KBM-7 (cell line): ENCODE measurements at regions not wholly inside any gene's neighbourhood (a gene's known extent, or its start where the extent isn't known, plus 50 kb on each side); places are given as distances from the start of the nearest gene placed in this dataset.
"Not testable (repeated sequence)": the region's sequence is repeated elsewhere in the genome, so short reads cannot be mapped to it uniquely, and the experiment has no call there.

Source experiments
- DNase-seq: peaks from one replicate; pipeline ENCODE4 v3.0.0-alpha.2; 2015
- in situ Hi-C: fragments of 300-500 bp; cut with MboI; formaldehyde crosslinking; loops from 2 replicates; pipeline ENCODE4 v1.14.3; 2020; ENCODE audit warnings: low sequenced_read_pairs, low pct_unique_long_range_greater_than_20kb, mixed read lengths

DNA sequence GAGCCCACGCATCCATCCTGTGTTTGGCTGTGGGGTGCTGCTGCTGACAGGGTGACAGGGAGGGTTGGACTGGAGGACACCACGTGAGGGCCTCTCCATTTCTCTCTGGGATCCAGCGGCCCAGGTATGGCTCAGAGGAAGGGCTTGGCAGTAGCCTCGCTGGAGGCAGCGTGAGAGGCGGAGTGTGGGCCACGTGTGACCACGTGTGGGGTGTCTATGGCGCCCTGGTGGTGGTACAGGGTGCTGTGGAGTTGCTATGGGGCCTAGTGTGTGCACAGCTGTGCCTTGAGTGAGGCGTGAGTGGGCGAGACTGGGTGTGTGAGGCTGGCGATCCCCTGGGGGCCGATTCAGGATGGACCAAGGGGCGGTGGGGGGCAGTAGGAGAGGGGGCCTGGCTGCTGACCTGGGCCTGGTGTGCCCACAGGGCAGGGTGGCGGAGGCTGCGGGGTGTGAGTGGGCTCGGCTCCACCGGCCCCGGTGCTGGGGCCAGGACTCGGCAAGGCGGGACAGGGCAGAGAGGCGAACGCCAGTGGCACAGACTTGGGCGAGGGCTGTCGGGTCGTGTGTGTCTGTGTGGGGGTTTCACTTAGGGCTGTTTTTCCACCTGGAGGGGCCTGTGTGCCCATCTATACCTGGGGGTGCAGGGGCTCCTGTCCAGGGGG, 72.7 kb downstream of the TMEM121 start:
- in situ Hi-C loops: not testable (repeated sequence)

DNA sequence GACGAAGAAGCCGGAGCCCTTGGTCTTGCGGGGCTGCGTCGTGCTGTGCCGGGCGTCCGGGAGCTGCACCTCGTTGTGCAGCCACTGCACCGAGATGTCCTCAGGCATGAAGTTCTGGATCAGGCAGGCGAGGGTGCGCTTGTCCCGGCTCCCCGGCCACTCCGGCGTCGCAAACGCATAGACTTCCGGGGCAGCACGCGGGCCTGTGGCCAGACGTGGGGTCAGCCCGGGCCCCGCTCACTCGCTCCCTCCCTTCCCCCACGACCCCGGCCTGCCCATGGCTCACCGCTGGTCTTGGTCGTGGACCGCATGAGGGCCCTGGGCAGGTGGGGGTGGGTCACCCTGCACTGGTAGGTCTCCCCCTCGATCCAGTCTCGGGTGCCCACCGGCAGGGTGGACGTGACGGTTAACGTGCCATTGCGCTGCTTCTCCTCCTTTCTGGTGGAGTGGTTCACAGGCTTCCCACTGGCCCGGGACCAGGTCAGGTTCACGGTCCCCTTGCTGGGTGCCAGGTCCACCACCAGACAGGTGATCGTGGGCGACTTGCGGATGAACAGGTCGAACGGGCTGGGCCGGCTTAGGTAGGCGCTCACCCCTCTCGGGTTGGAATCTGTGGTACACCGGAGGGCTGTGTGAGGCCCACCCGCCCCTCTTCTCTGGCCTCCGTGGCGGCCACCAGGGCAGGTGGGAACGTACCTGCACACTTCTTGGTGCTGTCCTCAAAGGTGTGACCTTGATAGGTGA, 74.0 kb downstream of the TMEM121 start:
- in situ Hi-C loops, DNase-seq: not testable (repeated sequence)

More for the DNA sequence above, 72.7 kb downstream of the TMEM121 start:
- DNase-seq: not testable (repeated sequence)

DNA sequence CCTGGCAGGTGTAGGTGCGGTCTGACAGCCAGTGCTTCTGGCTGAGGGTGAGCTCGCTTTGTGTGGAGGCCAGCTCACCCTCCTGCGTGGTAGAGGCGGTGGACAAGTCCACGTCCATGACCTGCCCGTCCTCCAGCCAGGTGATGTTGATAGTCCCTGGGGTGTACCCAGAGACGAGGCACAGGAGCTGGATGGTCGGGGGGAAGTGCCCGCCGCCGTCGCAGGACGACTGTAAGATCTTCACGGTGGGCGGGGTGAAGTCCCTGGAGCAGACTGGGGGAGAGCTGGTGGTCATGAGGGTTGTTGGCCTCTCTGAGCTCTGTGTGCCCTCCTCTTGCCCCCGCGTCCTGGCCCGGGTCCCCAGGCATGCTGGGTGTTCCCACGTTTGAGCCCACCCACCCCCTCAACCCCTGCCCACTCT, 74.6 kb downstream of the TMEM121 start:
- in situ Hi-C loops: no loop called here
- DNase-seq: no peak

DNA sequence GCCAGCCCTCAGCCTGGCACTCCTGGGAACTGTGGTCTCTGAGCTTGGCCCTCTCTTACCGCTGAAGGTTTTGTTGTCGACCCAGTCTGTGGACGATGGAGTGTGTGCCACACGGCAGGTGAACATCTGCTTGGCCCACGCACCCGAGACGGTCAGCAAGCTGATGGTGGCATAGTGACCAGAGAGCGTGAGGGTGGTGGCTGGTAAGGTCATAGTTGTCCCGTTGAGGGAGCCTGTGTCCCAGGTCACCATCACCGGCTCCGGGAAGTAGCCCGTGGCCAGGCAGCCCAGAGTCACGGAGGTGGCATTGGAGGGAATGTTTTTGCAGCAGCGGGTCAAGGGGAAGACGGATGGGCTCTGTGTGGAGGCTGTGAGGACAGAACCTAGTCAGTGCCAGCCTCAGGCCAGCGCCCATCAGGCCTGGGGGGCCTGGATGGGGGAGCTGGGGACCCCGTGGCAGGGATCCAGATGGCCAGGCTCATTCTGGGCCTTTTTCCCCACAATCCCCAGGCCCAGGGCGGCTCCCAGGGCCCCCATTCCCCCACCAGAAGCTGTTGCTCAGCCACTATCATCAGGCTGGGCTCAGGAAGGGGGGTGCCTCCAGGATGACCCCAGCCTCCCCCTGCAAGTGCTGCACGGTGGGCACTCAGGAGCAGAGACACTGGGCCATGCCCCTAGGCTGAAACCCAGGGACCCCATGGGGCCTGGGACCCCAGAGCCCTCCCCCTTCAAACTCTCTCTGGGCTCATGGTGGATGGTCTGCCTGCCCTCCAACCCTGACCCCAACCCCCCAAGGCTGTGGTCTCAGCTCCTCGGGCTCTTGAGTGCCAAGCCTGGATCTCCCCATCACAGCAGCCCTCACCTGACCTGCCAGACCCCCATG, 75.2 kb downstream of the TMEM121 start:
- in situ Hi-C loops: no loop called here
- DNase-seq: no peak

DNA sequence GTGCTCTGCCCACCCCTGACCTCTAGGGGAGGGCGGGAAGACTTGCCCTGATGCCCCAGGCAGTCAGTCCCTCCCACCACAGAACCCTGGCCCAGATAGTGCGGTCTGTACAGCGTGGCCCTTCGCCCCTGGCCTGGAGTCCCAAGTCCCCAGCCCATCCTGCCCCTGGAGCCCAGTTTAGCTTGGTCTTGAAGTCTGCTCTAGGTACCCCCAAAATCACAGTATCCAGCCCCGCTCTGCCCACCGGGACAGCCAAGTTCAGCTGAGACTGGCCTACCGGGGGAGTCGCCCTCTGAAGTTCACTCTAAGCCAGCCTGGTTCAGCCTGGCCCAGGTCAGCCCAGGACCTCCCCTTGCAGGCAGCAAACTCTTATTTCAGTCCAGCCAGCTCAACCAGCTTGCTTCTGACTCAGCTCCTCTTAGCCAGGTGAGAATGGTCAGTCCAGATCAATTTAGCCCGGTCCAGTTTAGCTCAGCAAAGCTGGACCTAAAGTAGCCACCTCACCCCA, 75.9 kb downstream of the TMEM121 start:
- in situ Hi-C loops: no loop called here
- no peak for DNase-seq

DNA sequence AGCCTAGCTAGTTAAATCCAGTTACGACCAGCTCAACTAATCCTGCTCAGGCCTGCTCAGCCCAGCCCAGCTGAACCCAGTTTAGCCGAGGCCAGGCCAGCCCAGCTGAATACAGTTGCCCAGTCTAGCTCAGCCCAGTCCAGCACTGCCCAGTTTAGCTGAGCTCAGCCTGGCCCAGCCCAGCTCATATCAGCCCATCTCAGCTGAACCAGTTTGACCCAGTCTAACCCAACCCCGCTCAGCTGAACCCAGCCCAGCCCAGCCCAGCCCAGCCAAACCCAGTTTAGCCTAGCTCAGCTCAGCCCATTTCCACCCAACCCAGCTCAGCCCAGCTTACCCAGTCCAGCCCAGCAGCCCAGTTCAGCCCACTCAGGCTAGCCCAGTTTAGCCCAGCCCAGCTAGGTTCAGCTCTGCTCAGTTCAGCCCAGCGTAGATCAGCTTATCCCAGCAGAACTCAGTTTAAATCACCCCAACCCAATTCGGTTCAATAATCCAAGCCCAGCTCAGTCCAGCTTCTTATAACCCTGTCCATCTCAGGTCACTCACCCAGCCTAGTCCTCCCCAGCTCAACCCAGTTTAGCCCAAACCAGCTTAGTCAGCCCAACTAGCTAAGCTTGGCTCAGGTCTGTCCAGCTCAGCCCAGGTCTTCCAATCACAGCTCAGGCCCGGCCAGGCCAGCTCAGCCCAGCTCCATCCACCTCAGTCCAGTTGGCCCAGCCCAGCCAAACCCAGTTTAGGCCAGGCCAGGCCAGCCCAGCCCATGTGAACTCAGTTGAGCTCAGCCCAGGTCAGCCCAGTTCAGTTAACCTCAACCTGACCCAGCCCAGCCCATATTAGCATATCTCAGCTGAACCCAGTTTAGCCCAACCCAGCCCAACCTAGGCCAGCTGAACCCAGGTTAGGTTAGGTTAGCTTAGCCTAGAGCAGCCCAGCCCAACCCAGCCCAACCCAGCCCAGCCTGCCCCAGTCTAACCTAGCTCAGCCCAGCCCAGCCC, 76.7 kb downstream of the TMEM121 start:
- DNase-seq: no peak
- in situ Hi-C loops: no loop called here

DNA sequence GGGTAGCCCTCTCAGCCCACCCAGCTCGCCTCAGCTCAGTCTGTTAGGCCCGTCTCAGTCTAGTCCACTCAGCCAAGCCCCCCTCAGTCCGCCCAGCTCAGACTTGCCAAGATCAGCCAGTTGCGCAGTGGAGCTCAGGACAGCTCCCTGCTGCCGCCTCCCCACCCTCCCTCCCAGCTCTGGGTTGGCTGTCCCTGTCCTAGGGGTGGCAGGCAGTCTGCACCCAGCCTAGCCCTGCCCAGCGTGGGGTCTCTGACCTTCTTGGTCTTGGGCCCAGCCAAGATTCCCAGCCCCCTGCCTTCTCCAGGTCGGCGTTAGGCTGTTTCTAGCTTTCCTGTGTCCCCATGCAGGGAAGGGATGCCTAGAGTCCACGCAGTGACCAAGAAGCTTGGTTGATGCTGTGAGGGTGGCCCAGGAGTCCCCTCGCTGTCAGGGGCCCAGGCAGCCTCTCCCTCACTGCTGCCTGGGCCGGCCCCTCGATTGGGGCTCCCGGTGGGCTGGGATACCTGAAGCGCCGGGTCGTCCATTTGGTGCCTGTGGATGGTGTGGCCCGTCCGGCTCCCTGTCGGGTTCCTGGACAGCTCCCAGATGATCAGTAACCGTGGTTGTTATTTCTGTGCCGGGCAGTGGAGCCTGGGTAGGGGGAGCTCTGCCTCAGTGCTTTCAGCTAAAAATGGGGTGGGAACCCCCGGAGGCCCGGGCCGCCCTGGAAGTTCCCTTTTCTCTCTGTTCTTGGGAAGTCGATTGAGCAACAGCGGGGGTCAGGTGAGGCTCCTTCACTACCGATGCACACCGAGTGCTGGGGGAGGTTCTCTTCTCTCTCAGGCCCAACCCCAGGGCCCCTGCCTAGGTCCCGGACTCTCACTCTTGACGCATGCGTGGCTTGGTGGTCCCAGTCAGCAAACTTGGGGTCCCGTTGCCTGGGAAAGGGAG, 78.4 kb downstream of the TMEM121 start:
- DNase-seq, in situ Hi-C loops: not testable (repeated sequence)

DNA sequence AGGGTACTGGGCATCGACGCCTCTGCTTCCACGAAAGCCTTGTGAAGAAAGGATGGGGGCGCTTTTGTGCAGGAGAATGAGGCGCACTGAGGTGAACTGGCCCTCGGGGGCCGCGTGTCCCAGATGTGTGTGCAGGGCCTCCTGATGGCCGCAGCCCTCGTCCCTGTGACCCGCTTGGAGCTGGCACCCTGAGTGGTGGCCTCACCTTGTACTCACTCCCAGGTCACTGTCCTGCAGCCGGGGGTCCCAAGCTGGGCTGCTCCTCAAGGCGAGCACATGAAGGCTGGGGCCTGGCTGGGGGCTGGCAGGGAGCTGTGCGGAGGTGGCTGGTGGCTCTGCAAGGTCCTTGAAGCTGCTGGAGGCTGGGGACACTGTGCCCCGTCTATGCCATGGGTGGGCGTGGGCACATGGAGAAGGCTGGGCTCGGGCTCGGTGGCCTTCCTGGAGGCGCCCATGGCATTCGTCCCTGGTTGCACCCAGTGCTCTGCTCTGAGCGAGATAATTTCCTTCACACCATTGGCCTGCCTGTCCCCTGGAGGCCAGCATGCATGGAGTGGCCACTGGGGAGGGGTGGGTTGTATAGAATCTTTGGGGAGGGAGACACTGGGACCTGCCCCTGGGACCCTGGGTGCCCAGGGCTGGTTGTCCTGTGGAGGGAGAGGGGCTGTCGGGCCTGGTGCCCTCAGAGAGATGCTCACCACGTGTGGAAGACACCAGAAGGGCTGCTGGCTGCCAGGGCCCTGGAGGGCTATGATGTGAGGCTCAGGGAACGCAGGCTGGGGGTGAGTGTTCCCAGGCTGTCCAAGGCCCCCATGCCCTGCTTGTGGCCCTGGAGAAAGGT, 79.3 kb downstream of the TMEM121 start:
- no peak for DNase-seq
- in situ Hi-C loops: no loop called here

DNA sequence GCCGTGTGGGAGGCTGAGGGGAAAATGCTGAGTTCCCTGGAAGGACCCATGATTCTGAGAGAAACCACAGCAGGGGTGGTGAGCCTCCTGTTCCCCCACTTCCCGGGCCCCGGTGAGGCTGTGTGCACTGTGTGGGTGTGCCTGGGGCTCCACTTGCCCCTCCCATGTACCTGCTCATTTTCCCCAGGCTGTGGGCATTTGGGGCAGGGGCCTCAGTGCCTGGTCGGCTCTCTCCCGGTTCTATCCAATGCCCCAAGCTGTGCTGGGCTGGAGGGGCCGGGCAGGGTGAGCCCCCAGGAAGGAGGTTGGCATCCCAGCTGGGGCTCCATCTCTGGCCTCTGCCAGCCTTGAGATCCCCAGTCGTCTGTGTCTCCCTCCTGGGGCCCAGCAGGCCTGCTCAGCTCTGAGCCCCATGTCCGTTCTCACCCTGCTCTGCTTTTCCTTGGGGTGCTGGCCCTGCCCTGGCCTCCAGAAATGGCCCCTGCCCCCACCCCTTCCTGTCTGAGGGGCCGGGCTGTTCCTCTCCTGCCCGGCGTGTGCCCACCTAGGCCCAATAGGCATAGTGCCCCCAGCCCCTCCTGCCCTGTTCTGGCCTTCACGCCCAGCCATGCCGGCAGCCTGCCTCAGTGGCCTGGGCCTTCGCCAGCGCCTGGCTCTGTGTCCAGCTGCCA, 80.1 kb downstream of the TMEM121 start:
- in situ Hi-C loops, DNase-seq: not testable (repeated sequence)

DNA sequence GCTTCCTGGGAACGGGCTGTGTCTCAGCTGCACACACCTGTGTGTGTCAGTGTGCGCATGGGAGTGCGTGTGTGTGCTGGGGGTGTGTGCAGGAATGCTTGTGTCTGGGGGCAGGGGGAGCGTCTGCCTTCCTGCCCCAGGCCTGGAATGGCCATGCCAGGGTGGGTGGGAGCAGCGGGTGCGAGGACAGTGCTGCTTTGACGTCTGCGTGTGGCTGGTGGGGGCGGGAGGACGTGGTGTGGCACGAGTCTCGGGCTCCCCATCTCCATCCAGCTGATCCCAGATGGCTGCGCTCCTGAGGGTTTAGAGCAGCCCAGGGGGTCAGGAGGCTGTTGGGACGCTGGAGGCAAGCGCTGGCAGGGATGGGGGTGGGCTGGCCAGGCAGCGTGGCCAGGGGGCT, 80.6 kb downstream of the TMEM121 start:
- in situ Hi-C loops, DNase-seq: not testable (repeated sequence)

DNA sequence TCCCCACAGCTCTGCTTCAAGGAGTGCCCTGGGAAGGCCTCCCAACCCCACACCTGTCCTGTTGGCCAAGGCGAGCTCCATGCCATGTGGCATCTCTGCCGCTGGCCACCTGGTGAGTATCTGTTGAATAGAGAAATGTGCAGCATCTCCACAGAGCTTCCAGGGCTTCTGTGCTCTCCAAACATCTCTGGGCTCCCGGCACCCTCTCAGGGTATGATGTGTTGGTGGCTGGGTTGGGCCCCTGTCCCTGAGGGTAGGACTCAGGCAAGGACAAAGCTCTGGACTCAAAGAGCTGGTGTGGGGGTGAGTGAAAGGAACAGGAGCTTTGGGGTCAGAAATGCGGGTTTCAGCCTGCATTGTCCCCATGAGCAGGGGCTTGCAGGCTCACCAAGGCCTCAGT, 88.6 kb downstream of the TMEM121 start:
- DNase-seq, in situ Hi-C loops: not testable (repeated sequence)

DNA sequence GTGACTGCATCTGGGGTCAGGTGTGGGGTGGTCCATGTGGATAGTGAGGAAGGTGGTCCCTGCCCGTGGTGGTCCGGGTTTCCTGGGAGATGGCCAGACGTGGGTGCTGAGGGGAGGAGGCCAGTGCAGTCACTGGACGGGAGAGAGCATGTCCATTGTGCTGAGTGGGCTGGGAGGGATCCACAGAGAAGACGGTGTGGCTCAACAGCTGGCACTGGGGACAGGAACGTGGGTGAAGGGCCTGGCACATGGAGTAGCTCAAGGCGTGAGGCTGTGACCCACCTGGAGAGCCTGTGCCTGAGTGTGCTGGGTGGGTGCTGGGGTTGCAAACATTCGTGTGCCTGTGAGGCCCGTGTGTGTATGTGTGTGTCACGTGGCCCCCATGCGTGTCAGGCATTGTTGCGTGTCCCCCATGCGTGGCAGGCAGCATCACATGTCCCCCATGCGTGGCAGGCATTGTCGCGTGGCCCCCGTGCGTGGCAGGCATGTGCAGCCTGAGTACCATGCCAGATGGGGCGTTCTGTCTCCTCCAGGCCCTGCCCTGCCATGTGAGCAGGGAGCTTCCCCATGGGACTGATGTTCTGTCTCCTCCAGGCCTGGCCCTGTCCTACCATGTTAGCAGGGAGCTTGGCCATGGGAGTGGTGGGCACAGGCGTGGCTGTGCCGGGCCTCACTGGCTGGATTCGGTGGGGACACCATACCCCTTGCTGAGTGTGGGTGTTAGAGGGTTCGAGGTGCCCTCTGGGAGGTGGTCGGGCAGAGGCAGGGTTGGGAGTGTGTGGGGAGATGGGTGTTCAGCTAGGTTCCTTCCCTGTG, 89.8 kb downstream of the TMEM121 start:
- DNase-seq, in situ Hi-C loops: not testable (repeated sequence)

DNA sequence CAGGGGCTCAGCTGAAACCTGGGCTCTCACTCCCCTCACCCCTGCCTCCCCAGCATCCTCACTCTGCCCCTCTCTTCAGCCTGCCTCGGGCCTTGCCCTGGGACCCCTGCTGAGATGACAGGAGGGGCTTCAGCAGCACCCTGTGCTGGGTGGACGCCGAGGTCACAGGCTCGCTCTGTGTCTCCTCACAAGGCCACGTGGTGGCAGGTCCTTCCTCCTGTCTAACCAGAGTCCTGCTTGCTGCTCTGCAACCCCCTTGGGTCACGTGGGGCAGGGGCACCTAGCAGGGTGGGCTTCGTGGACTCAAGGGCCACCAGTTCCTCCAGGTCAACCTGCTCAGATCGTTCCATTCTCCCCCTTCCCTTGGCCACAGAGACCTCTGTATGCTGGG, 90.4 kb downstream of the TMEM121 start:
- DNase-seq: no peak
- in situ Hi-C loops: no loop called here

DNA sequence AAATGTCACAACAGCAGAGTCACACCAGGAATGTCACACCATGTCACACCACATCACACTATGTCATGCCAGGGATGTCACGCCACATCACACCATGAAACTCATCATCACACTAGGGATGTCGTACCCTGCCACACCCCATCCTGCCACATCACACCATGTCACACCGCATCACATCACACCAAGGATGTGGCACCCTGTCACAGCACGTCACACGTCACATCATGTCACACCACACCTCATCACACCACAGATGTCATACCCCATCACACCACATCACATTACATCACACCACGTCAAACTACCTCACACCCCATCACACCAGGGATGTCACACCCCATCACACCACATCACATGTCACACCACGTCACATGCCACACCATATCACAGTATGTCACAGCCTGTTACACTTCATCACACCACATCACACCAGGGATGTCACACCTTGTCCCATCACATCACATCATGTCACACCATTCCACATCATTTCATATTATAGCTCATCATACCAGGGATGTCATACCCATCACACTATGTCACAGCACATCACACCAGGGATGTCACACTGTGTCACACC, 90.9 kb downstream of the TMEM121 start:
- DNase-seq: no peak
- in situ Hi-C loops: no loop called here

DNA sequence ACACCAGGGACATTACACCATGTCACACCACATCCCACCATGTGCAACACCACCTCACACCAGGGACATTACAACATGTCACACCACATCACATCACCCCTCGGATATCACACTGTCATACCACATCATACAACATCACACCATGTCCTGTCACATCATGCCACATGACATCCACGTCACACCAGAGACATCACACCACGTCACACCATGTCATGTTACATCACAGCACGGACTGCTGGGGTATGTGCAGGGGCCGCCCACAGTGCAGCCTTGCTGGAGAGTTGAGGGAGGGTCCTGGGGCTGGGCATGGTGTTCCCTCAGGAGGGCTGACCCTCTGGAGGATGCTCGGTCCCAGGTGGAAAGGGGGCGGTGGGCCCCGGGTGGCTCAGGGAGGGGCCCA, 91.4 kb downstream of the TMEM121 start:
- not testable (repeated sequence) for DNase-seq

More for the DNA sequence above, 91.4 kb downstream of the TMEM121 start:
- in situ Hi-C loops: not testable (repeated sequence)
